Adrenal gland (tissue), 5 donors: ENCODE measurements at regions not wholly inside any gene's neighbourhood (a gene's known extent, or its start where the extent isn't known, plus 50 kb on each side); places are given as distances from the start of the nearest gene placed in this dataset.

Experiments
- CTCF ChIP-seq, 6 experiments: fragments of 450-650 bp in 4 of 6; fragments of 200-600 bp in 2 of 6; sonication (generic) in 1 of 6; IDR thresholded peaks; 1 replicate in 5 of 6; 2 replicates in 1 of 6; pipeline versions ENCODE4 v1.5.1 to v1.8.0; 2016 to 2021; ENCODE audit warnings: antibody characterized with exemption in 6 of 6, mild to moderate bottlenecking in 2 of 6, moderate library complexity in 1 of 6
- POLR2A ChIP-seq, 2 donors: fragments of 450-650 bp; IDR thresholded peaks; one replicate each; pipeline ENCODE4 v1.6.1; 2017; ENCODE audit warnings: antibody characterized with exemption in 2 of 2, mild to moderate bottlenecking in 2 of 2, moderate library complexity in 1 of 2
- donor health status: DM: no; HTN: no; CAD: no.

- TF ChIP-seq CTCF (IDR thresholded peaks at IDR 0.05) (no peak), POLR2A (IDR thresholded peaks at IDR 0.05) (no peak)
These were observed 1526.5 kb downstream of the LRRC4C start for GRCh38 chr11:39932966-39933365.
